ENCODE measurements at regions not wholly inside any gene's neighbourhood (a gene's known extent, or its start where the extent isn't known, plus 50 kb on each side); places are given as distances from the start of the nearest gene placed in this dataset.

- H3K4me1 ChIP-seq (ENCODE audit: control insufficient read depth, insufficient read depth, low read length) = no peaks in the 10 kb centered on the region
- H3K4me3 ChIP-seq (ENCODE audit: low read depth, low read length) = no peak overlapping the region
- H3K36me3 ChIP-seq (ENCODE audit: control insufficient read depth, insufficient read depth, low read length) = no peaks in the 10 kb centered on the region
- H3K9ac ChIP-seq (ENCODE audit: low read depth, low read length) = no peak overlapping the region
- H3K9me3 ChIP-seq (ENCODE audit: control insufficient read depth, insufficient read depth, low read length) = no peaks in the 10 kb centered on the region
- no peaks in the 10 kb centered on the region for H3K27me3 ChIP-seq (ENCODE audit: control insufficient read depth, insufficient read depth, low read length)
These were observed 163.2 kb downstream of the NSUN3 start for GRCh38 chr3:94226078-94226477.

- H3K9ac ChIP-seq (ENCODE audit: low read depth, low read length) = no peak overlapping the region
- H3K4me3 ChIP-seq (ENCODE audit: low read depth, low read length) = no peak overlapping the region
- H3K27me3 ChIP-seq (ENCODE audit: control insufficient read depth, insufficient read depth, low read length) = no peaks in the 10 kb centered on the region
- no peaks in the 10 kb centered on the region for H3K4me1 ChIP-seq (ENCODE audit: control insufficient read depth, insufficient read depth, low read length)
- H3K36me3 ChIP-seq (ENCODE audit: control insufficient read depth, insufficient read depth, low read length) = no peaks in the 10 kb centered on the region
- no peaks in the 10 kb centered on the region for H3K9me3 ChIP-seq (ENCODE audit: control insufficient read depth, insufficient read depth, low read length)
These were observed 170.1 kb downstream of the NSUN3 start for GRCh38 chr3:94232921-94233320.

GRCh38 chr3:94234177-94234788, 171.4 kb downstream of the NSUN3 start:
- Histone ChIP-seq H3K27me3 (ENCODE audit: control insufficient read depth, insufficient read depth, low read length) (no peaks in the 10 kb centered on the region), H3K4me3 (ENCODE audit: low read depth, low read length) (no peak overlapping the region), H3K9ac (ENCODE audit: low read depth, low read length) (no peak overlapping the region), H3K9me3 (ENCODE audit: control insufficient read depth, insufficient read depth, low read length) (no peaks in the 10 kb centered on the region), H3K4me1 (ENCODE audit: control insufficient read depth, insufficient read depth, low read length) (no peaks in the 10 kb centered on the region), H3K36me3 (ENCODE audit: control insufficient read depth, insufficient read depth, low read length) (no peaks in the 10 kb centered on the region)

- no peaks in the 10 kb centered on the region for H3K36me3 ChIP-seq (ENCODE audit: control insufficient read depth, insufficient read depth, low read length)
- no peaks in the 10 kb centered on the region for H3K27me3 ChIP-seq (ENCODE audit: control insufficient read depth, insufficient read depth, low read length)
- no peak overlapping the region for H3K9ac ChIP-seq (ENCODE audit: low read depth, low read length)
- H3K4me1 ChIP-seq (ENCODE audit: control insufficient read depth, insufficient read depth, low read length) = no peaks in the 10 kb centered on the region
- H3K9me3 ChIP-seq (ENCODE audit: control insufficient read depth, insufficient read depth, low read length) = no peaks in the 10 kb centered on the region
- H3K4me3 ChIP-seq (ENCODE audit: low read depth, low read length) = no peak overlapping the region
These were observed 179.1 kb downstream of the NSUN3 start for GRCh38 chr3:94241986-94242385.

GRCh38 chr3:94246171-94246570, 183.3 kb downstream of the NSUN3 start:
- H3K27me3 ChIP-seq (ENCODE audit: control insufficient read depth, insufficient read depth, low read length) = no peaks in the 10 kb centered on the region

GRCh38 chr3:94248042-94248441, 185.2 kb downstream of the NSUN3 start:
- Histone ChIP-seq H3K9me3 (ENCODE audit: control insufficient read depth, insufficient read depth, low read length) (no peaks in the 10 kb centered on the region), H3K9ac (ENCODE audit: low read depth, low read length) (no peak overlapping the region), H3K27me3 (ENCODE audit: control insufficient read depth, insufficient read depth, low read length) (no peaks in the 10 kb centered on the region), H3K36me3 (ENCODE audit: control insufficient read depth, insufficient read depth, low read length) (no peaks in the 10 kb centered on the region), H3K4me3 (ENCODE audit: low read depth, low read length) (no peak overlapping the region), H3K4me1 (ENCODE audit: control insufficient read depth, insufficient read depth, low read length) (peaks cover 5% of the 10 kb centered on the region)

More at GRCh38 chr3:94246171-94246570, 183.3 kb downstream of the NSUN3 start:
- peaks cover 5% of the 10 kb centered on the region for H3K4me1 ChIP-seq (ENCODE audit: control insufficient read depth, insufficient read depth, low read length)
- no peak overlapping the region for H3K9ac ChIP-seq (ENCODE audit: low read depth, low read length)
- H3K4me3 ChIP-seq (ENCODE audit: low read depth, low read length) = no peak overlapping the region
- no peaks in the 10 kb centered on the region for H3K9me3 ChIP-seq (ENCODE audit: control insufficient read depth, insufficient read depth, low read length)
- no peaks in the 10 kb centered on the region for H3K36me3 ChIP-seq (ENCODE audit: control insufficient read depth, insufficient read depth, low read length)

GRCh38 chr3:94249491-94250079, 186.7 kb downstream of the NSUN3 start:
- Histone ChIP-seq H3K27me3 (ENCODE audit: control insufficient read depth, insufficient read depth, low read length) (no peaks in the 10 kb centered on the region), H3K4me1 (ENCODE audit: control insufficient read depth, insufficient read depth, low read length) (peaks cover 5% of the 10 kb centered on the region), H3K36me3 (ENCODE audit: control insufficient read depth, insufficient read depth, low read length) (no peaks in the 10 kb centered on the region), H3K4me3 (ENCODE audit: low read depth, low read length) (no peak overlapping the region), H3K9ac (ENCODE audit: low read depth, low read length) (no peak overlapping the region), H3K9me3 (ENCODE audit: control insufficient read depth, insufficient read depth, low read length) (no peaks in the 10 kb centered on the region)

GRCh38 chr3:94251566-94251965, 188.7 kb downstream of the NSUN3 start:
- no peaks in the 10 kb centered on the region for H3K27me3 ChIP-seq (ENCODE audit: control insufficient read depth, insufficient read depth, low read length)
- H3K36me3 ChIP-seq (ENCODE audit: control insufficient read depth, insufficient read depth, low read length) = no peaks in the 10 kb centered on the region
- H3K4me1 ChIP-seq (ENCODE audit: control insufficient read depth, insufficient read depth, low read length) = peaks cover 5% of the 10 kb centered on the region
- H3K9me3 ChIP-seq (ENCODE audit: control insufficient read depth, insufficient read depth, low read length) = no peaks in the 10 kb centered on the region
- no peak overlapping the region for H3K9ac ChIP-seq (ENCODE audit: low read depth, low read length)
- no peak overlapping the region for H3K4me3 ChIP-seq (ENCODE audit: low read depth, low read length)

GRCh38 chr3:94252316-94252715, 189.5 kb downstream of the NSUN3 start:
- Histone ChIP-seq H3K4me3 (ENCODE audit: low read depth, low read length) (no peak overlapping the region), H3K36me3 (ENCODE audit: control insufficient read depth, insufficient read depth, low read length) (no peaks in the 10 kb centered on the region), H3K27me3 (ENCODE audit: control insufficient read depth, insufficient read depth, low read length) (no peaks in the 10 kb centered on the region), H3K9me3 (ENCODE audit: control insufficient read depth, insufficient read depth, low read length) (no peaks in the 10 kb centered on the region), H3K9ac (ENCODE audit: low read depth, low read length) (no peak overlapping the region), H3K4me1 (ENCODE audit: control insufficient read depth, insufficient read depth, low read length) (peaks cover 9% of the 10 kb centered on the region)

GRCh38 chr3:94256888-94257813, 194.3 kb downstream of the NSUN3 start:
- no peaks in the 10 kb centered on the region for H3K36me3 ChIP-seq (ENCODE audit: control insufficient read depth, insufficient read depth, low read length)
- no peak overlapping the region for H3K9ac ChIP-seq (ENCODE audit: low read depth, low read length)
- H3K9me3 ChIP-seq (ENCODE audit: control insufficient read depth, insufficient read depth, low read length) = no peaks in the 10 kb centered on the region
- peaks cover 5% of the 10 kb centered on the region for H3K4me1 ChIP-seq (ENCODE audit: control insufficient read depth, insufficient read depth, low read length)
- H3K27me3 ChIP-seq (ENCODE audit: control insufficient read depth, insufficient read depth, low read length) = no peaks in the 10 kb centered on the region
- no peak overlapping the region for H3K4me3 ChIP-seq (ENCODE audit: low read depth, low read length)

- Histone ChIP-seq H3K9ac (ENCODE audit: low read depth, low read length) (no peak overlapping the region), H3K4me3 (ENCODE audit: low read depth, low read length) (no peak overlapping the region), H3K27me3 (ENCODE audit: control insufficient read depth, insufficient read depth, low read length) (no peaks in the 10 kb centered on the region), H3K36me3 (ENCODE audit: control insufficient read depth, insufficient read depth, low read length) (no peaks in the 10 kb centered on the region), H3K4me1 (ENCODE audit: control insufficient read depth, insufficient read depth, low read length) (peaks cover 5% of the 10 kb centered on the region), H3K9me3 (ENCODE audit: control insufficient read depth, insufficient read depth, low read length) (no peaks in the 10 kb centered on the region)
These were observed 196.0 kb downstream of the NSUN3 start for GRCh38 chr3:94258851-94259250.

GRCh38 chr3:94259291-94259690, 196.4 kb downstream of the NSUN3 start:
- H3K9ac ChIP-seq (ENCODE audit: low read depth, low read length) = no peak overlapping the region
- no peaks in the 10 kb centered on the region for H3K9me3 ChIP-seq (ENCODE audit: control insufficient read depth, insufficient read depth, low read length)
- H3K36me3 ChIP-seq (ENCODE audit: control insufficient read depth, insufficient read depth, low read length) = no peaks in the 10 kb centered on the region
- no peak overlapping the region for H3K4me3 ChIP-seq (ENCODE audit: low read depth, low read length)
- H3K4me1 ChIP-seq (ENCODE audit: control insufficient read depth, insufficient read depth, low read length) = peaks cover 5% of the 10 kb centered on the region
- no peaks in the 10 kb centered on the region for H3K27me3 ChIP-seq (ENCODE audit: control insufficient read depth, insufficient read depth, low read length)
